ENCODE measurements at regions not wholly inside any gene's neighbourhood (a gene's known extent, or its start where the extent isn't known, plus 50 kb on each side); places are given as distances from the start of the nearest gene placed in this dataset.
"Not testable (repeated sequence)": the region's sequence is repeated elsewhere in the genome, so short reads cannot be mapped to it uniquely, and the experiment has no call there.

DNA sequence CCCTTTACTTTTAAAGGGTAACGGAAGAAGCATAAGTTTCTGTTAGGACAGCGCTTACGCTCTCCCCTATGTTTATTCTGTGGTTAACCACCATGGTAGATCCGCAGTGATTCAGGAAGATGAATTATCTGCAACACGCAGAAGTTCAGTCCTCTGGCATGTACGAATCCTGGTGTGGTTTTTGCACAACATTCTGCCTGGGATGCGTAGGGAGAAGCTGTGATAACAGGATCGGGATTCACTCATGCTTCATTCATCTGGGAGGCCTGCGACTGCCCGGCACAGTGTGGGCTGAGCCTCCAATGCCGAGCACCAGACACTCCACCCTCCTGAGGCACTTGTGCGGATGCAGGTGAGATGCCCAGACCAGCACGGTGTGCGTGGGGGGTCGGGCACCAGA lies 84.6 kb upstream of the LPCAT1 start:
- TF ChIP-seq, protein P1, sequence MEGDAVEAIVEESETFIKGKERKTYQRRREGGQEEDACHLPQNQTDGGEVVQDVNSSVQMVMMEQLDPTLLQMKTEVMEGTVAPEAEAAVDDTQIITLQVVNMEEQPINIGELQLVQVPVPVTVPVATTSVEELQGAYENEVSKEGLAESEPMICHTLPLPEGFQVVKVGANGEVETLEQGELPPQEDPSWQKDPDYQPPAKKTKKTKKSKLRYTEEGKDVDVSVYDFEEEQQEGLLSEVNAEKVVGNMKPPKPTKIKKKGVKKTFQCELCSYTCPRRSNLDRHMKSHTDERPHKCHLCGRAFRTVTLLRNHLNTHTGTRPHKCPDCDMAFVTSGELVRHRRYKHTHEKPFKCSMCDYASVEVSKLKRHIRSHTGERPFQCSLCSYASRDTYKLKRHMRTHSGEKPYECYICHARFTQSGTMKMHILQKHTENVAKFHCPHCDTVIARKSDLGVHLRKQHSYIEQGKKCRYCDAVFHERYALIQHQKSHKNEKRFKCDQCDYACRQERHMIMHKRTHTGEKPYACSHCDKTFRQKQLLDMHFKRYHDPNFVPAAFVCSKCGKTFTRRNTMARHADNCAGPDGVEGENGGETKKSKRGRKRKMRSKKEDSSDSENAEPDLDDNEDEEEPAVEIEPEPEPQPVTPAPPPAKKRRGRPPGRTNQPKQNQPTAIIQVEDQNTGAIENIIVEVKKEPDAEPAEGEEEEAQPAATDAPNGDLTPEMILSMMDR (IDR thresholded peaks at IDR 0.05) = not testable (repeated sequence)
- not testable (repeated sequence) for TF ChIP-seq KAT7 (CRISPR knock-in tag; IDR thresholded peaks at IDR 0.05; ENCODE audit: borderline replicate concordance)
- TF ChIP-seq, protein P2, sequence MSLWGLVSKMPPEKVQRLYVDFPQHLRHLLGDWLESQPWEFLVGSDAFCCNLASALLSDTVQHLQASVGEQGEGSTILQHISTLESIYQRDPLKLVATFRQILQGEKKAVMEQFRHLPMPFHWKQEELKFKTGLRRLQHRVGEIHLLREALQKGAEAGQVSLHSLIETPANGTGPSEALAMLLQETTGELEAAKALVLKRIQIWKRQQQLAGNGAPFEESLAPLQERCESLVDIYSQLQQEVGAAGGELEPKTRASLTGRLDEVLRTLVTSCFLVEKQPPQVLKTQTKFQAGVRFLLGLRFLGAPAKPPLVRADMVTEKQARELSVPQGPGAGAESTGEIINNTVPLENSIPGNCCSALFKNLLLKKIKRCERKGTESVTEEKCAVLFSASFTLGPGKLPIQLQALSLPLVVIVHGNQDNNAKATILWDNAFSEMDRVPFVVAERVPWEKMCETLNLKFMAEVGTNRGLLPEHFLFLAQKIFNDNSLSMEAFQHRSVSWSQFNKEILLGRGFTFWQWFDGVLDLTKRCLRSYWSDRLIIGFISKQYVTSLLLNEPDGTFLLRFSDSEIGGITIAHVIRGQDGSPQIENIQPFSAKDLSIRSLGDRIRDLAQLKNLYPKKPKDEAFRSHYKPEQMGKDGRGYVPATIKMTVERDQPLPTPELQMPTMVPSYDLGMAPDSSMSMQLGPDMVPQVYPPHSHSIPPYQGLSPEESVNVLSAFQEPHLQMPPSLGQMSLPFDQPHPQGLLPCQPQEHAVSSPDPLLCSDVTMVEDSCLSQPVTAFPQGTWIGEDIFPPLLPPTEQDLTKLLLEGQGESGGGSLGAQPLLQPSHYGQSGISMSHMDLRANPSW (CRISPR knock-in tag; conservative IDR thresholded peaks at IDR 0.05; ENCODE audit: low read depth) = not testable (repeated sequence)

All from WTC11 (cell line).